ENCODE measurements at regions not wholly inside any gene's neighbourhood (a gene's known extent, or its start where the extent isn't known, plus 50 kb on each side); places are given as distances from the start of the nearest gene placed in this dataset.

DNA sequence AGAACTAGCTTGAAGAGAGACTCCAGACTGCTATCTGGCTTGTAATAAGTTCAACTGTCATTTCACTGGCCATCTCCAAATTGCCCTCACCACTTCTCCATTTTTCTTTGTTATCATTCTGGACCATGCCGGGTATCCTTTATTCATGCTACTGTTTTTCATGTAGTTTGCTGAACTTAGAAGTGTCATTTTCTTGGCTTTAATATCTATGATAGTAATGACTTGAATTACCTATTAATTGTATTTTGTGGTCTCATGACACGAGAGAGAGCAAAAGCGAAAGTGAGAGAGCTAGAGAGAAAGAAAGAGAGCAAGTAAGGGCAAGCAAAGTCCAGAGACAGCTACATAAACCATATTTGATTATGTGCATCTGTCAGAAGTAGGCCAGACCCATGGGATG, 184.9 kb upstream of the ATP1B1 start:
- no peak overlapping the region for H3K4me3 Mint-ChIP-seq
- H3K9me3 Mint-ChIP-seq = peaks cover 3% of the 10 kb centered on the region
- no peak overlapping the region for H3K27ac Mint-ChIP-seq
- H3K27me3 Mint-ChIP-seq = peaks cover 6% of the 10 kb centered on the region
- H3K4me1 Mint-ChIP-seq = peaks cover 14% of the 10 kb centered on the region
- ChIA-PET CTCF (no interaction called here), POLR2A (no interaction called here)
- no peaks in the 10 kb centered on the region for H3K36me3 Mint-ChIP-seq (ENCODE audit: low read depth)
- DNase-seq = no peak

DNA sequence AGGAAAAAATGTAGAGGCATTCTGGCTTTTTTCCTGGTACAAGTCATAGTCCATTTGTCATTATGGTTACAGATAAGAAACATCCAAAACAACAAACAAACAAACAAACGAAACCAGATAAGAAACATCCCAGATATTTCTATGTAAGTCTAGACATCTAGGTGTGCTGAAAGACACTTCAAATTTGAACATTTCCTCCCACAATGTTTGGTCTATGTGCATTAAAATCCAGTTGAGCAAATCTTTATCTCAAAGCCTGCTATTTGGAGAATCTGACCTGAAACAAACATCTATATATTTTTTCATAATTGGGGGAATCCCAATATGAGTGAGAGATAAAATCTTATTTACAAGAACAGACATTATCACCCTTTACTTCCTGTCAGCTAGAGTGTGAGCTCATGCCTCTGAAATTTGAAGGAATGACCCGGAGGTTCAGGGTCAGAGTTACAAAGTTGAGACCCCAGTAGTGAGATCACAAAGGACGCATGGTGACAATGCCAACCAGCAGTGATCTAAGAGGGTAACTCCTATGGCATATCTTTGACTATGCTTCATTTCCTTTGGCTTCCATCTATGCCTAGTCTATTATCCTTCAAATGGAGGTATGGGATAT, 182.9 kb upstream of the ATP1B1 start:
- ChIA-PET CTCF (no interaction called here), POLR2A (no interaction called here)
- Mint-ChIP-seq H3K4me1 (peaks cover 15% of the 10 kb centered on the region), H3K9me3 (peaks cover 3% of the 10 kb centered on the region), H3K27me3 (peaks cover 10% of the 10 kb centered on the region), H3K4me3 (no peak overlapping the region), H3K36me3 (ENCODE audit: low read depth) (no peaks in the 10 kb centered on the region), H3K27ac (no peak overlapping the region)
- DNase-seq = no peak

DNA sequence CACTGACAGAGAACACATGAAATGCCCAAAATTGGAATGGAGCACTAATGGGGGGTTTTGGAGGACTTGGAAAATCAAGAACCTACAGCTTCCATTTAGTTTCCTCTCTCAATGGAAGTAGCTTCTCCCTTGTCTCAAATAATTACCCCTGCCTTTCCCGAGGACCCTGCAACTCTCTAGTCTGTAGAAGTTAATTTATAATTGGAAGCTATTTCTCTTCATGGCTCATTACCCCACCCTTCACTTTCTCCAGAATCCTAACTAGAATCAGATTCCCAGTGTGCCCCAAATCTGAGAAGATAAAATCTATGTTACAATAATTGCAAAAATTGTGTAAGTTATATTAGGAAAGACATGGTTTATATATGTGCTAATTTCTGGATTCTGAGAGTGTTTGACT, 181.5 kb upstream of the ATP1B1 start:
- ChIA-PET POLR2A (no interaction called here), CTCF (no interaction called here)
- Mint-ChIP-seq H3K36me3 (ENCODE audit: low read depth) (no peaks in the 10 kb centered on the region), H3K27ac (no peak overlapping the region), H3K9me3 (peaks cover 3% of the 10 kb centered on the region), H3K4me1 (peaks cover 17% of the 10 kb centered on the region), H3K27me3 (peaks cover 16% of the 10 kb centered on the region), H3K4me3 (no peak overlapping the region)
- no peak for DNase-seq

DNA sequence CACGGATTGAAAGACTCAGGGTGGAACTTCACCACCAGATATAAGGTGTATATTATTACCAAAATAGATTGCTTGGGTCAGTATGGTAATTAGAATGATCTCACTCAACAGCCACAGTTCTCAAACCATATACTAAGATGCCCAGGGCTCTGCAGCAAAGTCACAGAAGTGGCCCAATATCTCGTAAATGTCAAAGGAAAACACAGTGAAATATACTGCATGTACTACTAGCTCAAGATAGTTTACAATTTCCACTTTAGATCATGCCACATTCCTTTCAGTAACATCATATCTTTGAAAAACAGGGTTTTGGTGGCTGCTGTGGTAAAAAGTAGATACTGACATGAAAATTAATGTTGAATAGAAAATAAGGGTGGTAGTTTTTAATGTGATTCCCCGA, 180.3 kb upstream of the ATP1B1 start:
- DNase-seq = no peak
- H3K36me3 Mint-ChIP-seq (ENCODE audit: low read depth) = no peaks in the 10 kb centered on the region
- H3K4me3 Mint-ChIP-seq = no peak overlapping the region
- peaks cover 3% of the 10 kb centered on the region for H3K9me3 Mint-ChIP-seq
- H3K4me1 Mint-ChIP-seq = peaks cover 14% of the 10 kb centered on the region
- CTCF ChIA-PET = no interaction called here
- H3K27ac Mint-ChIP-seq = no peak overlapping the region
- peaks cover 19% of the 10 kb centered on the region for H3K27me3 Mint-ChIP-seq
- POLR2A ChIA-PET = no interaction called here

DNA sequence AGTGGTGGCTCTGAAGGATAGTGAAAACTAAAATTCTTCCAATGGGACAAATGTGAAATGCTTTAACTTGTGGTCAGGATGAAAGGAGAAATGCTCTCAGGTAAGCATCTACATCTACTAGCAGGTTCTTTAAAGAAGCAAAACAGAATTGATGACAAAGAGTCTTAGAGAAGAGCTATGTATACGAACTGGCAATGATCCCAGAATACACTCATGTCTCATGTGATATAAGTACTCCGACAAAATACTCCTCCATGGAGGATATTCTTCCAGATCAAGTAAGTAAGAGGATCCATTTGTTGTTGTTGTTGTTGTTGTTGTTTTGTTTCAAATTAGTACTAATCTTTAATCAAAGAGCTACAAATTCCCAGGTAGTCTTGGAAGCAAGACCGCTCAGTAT, 174.0 kb upstream of the ATP1B1 start:
- no peaks in the 10 kb centered on the region for H3K36me3 Mint-ChIP-seq (ENCODE audit: low read depth)
- no peak for DNase-seq
- peaks cover 18% of the 10 kb centered on the region for H3K27me3 Mint-ChIP-seq
- ChIA-PET CTCF (no interaction called here), POLR2A (no interaction called here)
- H3K9me3 Mint-ChIP-seq = no peaks in the 10 kb centered on the region
- H3K4me3 Mint-ChIP-seq = no peak overlapping the region
- H3K27ac Mint-ChIP-seq = no peak overlapping the region
- H3K4me1 Mint-ChIP-seq = peaks cover 4% of the 10 kb centered on the region

DNA sequence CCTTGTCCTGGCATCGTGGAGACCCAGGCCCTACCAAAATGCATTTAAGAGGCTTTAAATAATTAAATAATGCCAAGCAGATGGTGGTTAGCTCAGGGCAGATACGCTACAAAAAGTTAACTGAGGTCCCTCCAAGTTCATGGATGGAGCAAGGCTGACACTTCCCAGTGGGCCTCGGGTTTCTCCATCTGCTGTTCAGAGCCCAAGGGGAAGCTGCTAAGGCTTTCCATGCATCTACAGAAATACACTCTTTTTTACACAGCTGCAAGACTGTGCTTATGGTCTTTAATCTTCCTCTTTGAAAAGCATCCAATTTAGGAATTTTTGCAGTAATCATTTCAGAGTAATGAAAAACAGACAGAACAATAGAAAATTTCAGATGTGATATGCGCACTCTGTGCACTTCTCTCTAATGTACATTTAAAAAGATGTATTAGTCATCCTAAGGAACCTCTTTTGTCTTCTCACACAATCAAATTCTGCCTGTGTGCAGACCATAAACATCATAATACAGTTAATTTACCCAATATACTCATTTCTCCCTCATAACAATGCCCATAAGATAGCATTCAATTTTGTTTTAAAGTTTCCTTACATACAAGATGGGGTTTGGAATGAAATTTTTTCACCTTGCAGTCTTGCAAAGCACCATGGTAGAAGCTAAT, 173.2 kb upstream of the ATP1B1 start:
- H3K27me3 Mint-ChIP-seq = peaks cover 18% of the 10 kb centered on the region

DNA sequence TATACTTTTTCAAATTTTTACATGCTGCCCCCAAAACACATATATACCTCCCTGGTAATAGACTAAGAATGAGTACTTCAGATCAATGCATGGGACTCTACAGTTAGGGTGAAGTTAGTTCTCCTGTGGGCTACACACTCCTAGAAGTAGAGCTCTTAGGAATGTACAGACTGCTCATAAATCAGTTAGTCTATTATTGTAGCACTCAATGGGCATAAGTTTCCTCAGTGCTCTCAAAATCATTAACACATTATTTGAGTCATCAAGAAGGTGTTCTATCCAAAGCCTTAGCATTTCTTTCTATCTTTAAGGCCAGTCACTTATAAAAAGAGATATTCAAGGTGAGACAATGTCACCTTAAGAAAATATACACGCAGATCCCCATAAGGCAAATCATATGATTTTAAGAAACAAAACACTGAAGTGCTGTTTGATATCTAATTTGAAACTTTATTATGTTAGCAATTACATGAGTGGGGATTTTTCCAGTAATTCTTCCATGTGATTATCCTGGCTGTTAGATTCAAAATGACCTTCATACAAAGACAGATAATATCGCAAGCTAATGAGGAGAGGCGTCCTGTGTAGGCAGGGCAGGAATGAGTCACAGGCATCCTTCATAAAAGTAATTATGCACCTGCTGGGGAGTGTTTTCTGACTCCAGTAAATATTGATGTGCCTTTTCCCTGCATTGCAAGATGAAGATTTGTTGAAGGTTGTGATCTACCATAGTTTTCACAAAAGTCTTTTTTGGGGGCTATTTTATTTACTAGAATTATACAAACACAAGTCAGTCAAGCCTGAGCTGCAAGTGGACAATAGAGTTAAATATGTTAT, 167.2 kb upstream of the ATP1B1 start:
- POLR2A ChIA-PET = no interaction called here
- no peaks in the 10 kb centered on the region for H3K4me1 Mint-ChIP-seq
- CTCF ChIA-PET = no interaction called here

More for the DNA sequence above, 173.2 kb upstream of the ATP1B1 start:
- no peak overlapping the region for H3K27ac Mint-ChIP-seq
- peaks cover 4% of the 10 kb centered on the region for H3K4me1 Mint-ChIP-seq
- no peaks in the 10 kb centered on the region for H3K36me3 Mint-ChIP-seq (ENCODE audit: low read depth)
- CTCF ChIA-PET = no interaction called here
- DNase-seq = no peak
- no peaks in the 10 kb centered on the region for H3K9me3 Mint-ChIP-seq
- H3K4me3 Mint-ChIP-seq = no peak overlapping the region
- POLR2A ChIA-PET = no interaction called here

DNA sequence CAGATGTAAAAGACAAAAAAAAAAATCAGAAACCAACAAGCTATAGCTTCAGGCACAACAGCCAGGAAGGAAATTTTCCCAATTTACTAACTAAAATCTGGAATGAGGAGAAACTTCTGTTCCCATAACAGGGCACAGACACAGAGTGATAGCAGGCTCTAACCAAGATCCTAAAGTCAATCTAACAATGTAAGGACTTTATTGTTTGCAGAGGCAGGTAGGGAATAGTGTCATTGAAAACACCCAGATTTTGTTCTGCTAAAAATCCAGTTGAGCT, 166.6 kb upstream of the ATP1B1 start:
- Mint-ChIP-seq H3K36me3 (ENCODE audit: low read depth) (no peaks in the 10 kb centered on the region), H3K4me3 (no peak overlapping the region), H3K27me3 (peaks cover 12% of the 10 kb centered on the region), H3K4me1 (no peaks in the 10 kb centered on the region), H3K27ac (no peak overlapping the region), H3K9me3 (peaks cover 3% of the 10 kb centered on the region)
- ChIA-PET POLR2A (no interaction called here), CTCF (no interaction called here)
- no peak for DNase-seq

More for the DNA sequence above, 167.2 kb upstream of the ATP1B1 start:
- H3K36me3 Mint-ChIP-seq (ENCODE audit: low read depth) = no peaks in the 10 kb centered on the region
- H3K4me3 Mint-ChIP-seq = no peak overlapping the region
- peaks cover 15% of the 10 kb centered on the region for H3K27me3 Mint-ChIP-seq
- peaks cover 3% of the 10 kb centered on the region for H3K9me3 Mint-ChIP-seq
- DNase-seq = no peak
- no peak overlapping the region for H3K27ac Mint-ChIP-seq

DNA sequence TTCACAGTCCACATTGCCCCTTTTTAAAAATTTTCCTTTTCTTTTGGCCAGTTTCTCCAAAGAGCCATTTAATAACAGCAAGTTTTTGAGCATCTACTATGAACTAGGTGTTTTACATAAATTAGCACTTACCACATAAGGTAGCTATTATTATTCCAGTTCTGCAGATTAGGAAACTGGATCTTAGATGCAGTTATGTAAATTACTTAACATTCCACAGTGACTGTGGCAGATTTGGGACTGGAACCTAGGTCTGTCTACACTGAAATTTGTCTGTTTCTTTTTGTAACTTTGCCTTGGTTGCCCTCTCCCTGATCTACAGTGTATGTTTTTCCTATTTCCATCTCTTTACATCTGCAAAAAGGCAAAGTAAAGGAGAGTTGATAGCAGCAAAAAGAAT, 164.8 kb upstream of the ATP1B1 start:
- Mint-ChIP-seq H3K36me3 (ENCODE audit: low read depth) (no peaks in the 10 kb centered on the region), H3K9me3 (peaks cover 3% of the 10 kb centered on the region), H3K27ac (no peak overlapping the region), H3K4me1 (no peaks in the 10 kb centered on the region), H3K27me3 (peaks cover 10% of the 10 kb centered on the region), H3K4me3 (no peak overlapping the region)
- ChIA-PET CTCF (no interaction called here), POLR2A (no interaction called here)
- no peak for DNase-seq

DNA sequence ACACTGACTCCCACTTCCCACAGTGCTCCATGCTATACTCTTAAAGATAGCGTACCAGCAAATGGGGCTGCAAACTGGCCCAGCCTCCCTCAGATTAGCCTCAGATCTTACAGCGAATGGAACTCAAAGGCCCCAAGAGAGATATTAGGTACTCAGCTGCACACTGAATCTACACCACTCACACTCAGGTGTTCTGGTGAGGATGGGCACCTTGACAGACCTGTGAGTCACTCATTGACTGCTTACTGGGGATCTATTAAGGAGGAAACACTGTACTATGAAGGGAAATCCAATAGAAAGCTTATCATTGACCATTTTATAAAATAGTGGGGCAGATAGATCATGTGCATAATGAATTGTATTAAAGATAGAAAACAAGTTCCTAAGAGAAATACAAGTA, 164.3 kb upstream of the ATP1B1 start:
- Mint-ChIP-seq H3K27ac (no peak overlapping the region), H3K4me1 (no peaks in the 10 kb centered on the region), H3K36me3 (ENCODE audit: low read depth) (no peaks in the 10 kb centered on the region), H3K9me3 (peaks cover 3% of the 10 kb centered on the region), H3K27me3 (peaks cover 10% of the 10 kb centered on the region), H3K4me3 (no peak overlapping the region)
- CTCF ChIA-PET = no interaction called here
- no peak for DNase-seq
- POLR2A ChIA-PET = no interaction called here

DNA sequence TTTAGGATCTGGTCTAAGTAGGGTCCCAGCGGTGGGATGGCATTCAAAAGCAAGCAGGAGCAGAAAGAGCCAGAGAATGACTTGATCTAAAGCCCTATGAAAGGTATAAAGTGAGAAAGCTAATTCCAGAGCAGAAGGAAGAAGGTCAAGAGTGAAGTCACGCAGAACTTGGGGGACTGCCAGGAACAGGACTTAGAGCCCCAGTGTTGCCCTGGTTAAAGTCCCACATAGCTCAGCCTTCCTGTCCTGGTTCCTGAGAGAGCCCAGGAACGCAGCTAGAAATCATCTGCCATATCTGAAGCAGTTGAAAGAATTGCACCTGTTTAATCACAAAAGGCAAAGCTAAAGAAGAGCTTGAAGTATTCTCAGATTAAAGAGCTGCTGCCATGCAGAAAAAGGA, 160.6 kb upstream of the ATP1B1 start:
- DNase-seq = no peak
- H3K27me3 Mint-ChIP-seq = peaks cover 6% of the 10 kb centered on the region
- H3K4me3 Mint-ChIP-seq = no peak overlapping the region
- no peaks in the 10 kb centered on the region for H3K36me3 Mint-ChIP-seq (ENCODE audit: low read depth)
- CTCF ChIA-PET = no interaction called here
- H3K4me1 Mint-ChIP-seq = no peaks in the 10 kb centered on the region
- POLR2A ChIA-PET = no interaction called here
- peaks cover 1% of the 10 kb centered on the region for H3K9me3 Mint-ChIP-seq
- no peak overlapping the region for H3K27ac Mint-ChIP-seq

DNA sequence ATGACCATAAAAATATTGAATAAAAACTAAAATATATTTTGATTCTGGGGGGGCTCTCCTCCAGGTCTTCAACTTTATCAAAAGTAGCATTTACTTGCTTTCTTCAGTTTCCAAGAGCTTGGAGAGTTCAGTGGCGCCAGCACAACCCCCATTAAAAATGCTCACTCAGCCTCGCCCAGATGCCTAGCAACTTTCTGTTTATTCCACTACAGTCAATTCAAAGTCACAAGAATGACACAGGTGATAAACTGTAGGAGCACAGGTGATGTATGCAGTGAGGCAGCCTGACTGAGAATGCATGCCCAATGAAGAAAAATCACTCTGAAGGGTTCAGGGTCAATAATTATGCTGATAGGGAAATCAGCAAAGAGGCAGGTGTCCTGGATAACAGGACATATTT, 159.4 kb upstream of the ATP1B1 start:
- Mint-ChIP-seq H3K9me3 (no peaks in the 10 kb centered on the region), H3K36me3 (ENCODE audit: low read depth) (no peaks in the 10 kb centered on the region), H3K4me1 (no peaks in the 10 kb centered on the region), H3K27me3 (peaks cover 4% of the 10 kb centered on the region), H3K4me3 (no peak overlapping the region), H3K27ac (no peak overlapping the region)
- no peak for DNase-seq
- POLR2A ChIA-PET = no interaction called here
- CTCF ChIA-PET = no interaction called here

DNA sequence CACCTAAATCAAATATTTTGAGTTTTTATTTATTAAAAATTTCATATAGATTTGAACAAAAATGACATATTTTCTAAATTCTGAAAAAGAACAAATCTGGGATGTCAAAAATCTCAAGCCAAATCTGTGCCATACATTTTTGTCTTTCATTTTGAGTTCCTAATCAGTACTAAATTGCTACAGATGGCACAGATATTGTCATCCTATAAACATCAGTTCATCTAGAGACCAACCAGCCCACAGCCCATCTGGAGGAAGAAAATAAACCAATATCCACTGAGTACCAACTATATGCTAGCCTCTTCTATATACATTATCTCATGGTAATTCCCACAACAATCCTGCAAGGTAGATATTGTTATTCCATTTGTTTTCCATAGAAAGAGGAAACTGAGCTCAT, 156.8 kb upstream of the ATP1B1 start:
- H3K27me3 Mint-ChIP-seq = peaks cover 1% of the 10 kb centered on the region
- ChIA-PET CTCF (no interaction called here), POLR2A (no interaction called here)
- DNase-seq = no peak
- no peak overlapping the region for H3K4me3 Mint-ChIP-seq
- no peaks in the 10 kb centered on the region for H3K4me1 Mint-ChIP-seq
- H3K9me3 Mint-ChIP-seq = no peaks in the 10 kb centered on the region
- no peaks in the 10 kb centered on the region for H3K36me3 Mint-ChIP-seq (ENCODE audit: low read depth)
- H3K27ac Mint-ChIP-seq = no peak overlapping the region

DNA sequence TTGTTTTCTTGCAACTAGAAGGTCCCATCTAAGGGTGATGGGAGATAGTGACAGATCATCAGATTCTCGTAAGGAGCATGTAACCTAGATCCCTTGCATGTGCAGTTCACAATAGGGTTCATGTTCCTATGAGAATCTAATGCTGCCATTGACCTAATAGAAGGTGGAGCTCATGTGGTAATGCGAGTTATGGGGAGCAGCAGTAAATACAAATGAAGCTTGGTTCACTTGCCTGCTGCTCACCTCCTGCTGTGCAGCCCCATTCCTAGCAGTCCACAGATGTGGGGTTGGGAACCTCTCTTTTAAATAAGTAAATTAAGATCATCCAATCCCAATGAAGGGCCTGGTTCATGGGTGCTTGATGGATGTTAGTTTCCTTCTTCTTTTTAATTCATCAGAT, 148.7 kb upstream of the ATP1B1 start:
- no peak for DNase-seq
- Mint-ChIP-seq H3K4me1 (no peaks in the 10 kb centered on the region), H3K27ac (no peak overlapping the region), H3K4me3 (no peak overlapping the region), H3K27me3 (peaks cover 8% of the 10 kb centered on the region), H3K36me3 (ENCODE audit: low read depth) (no peaks in the 10 kb centered on the region), H3K9me3 (peaks cover 2% of the 10 kb centered on the region)
- POLR2A ChIA-PET = no interaction called here
- CTCF ChIA-PET = interaction anchor here (0.5 kb wide), 1 partner anchor 46 kb away, joined by 3 read pairs; no protein-coding TSS in a partner anchor
